CD14-positive monocyte (primary cell): ENCODE measurements at regions not wholly inside any gene's neighbourhood (a gene's known extent, or its start where the extent isn't known, plus 50 kb on each side); places are given as distances from the start of the nearest gene placed in this dataset.

ENCODE experiments used
- DNase-seq, 3 donors: peaks; one replicate each; pipeline ENCODE4 v3.0.0-alpha.2; 2011 to 2022
- H2AFZ ChIP-seq: 2 replicates; pipeline ENCODE4 v1.6.0; 2012; ENCODE audit warnings: mild to moderate bottlenecking, low read depth, low read length, inconsistent platforms; ENCODE audit not compliant: insufficient read depth, poor library complexity, severe bottlenecking
- H3K27ac ChIP-seq, 2 donors: 1 replicate in 1 of 2; 2 replicates in 1 of 2; pipeline ENCODE4 v1.5.1; 2012 to 2013; ENCODE audit warnings: low read length in 2 of 2, control low read depth in 1 of 2, inconsistent platforms in 1 of 2, low read depth in 1 of 2, mild to moderate bottlenecking in 1 of 2
- H3K27me3 ChIP-seq, 2 donors: one replicate each; pipeline versions ENCODE4 v1.6.0 to v1.6.1; 2011 to 2013; ENCODE audit warnings: low read length in 2 of 2; ENCODE audit not compliant: control insufficient read depth in 2 of 2, insufficient read depth in 2 of 2
- H3K36me3 ChIP-seq, 2 donors: replicated peaks in 1 of 2; 1 replicate in 1 of 2; 2 replicates in 1 of 2; pipeline versions ENCODE4 v1.5.1 to v1.6.1; 2012 to 2013; ENCODE audit warnings: low read length in 2 of 2, control low read depth in 1 of 2, inconsistent platforms in 1 of 2, mild to moderate bottlenecking in 1 of 2; ENCODE audit not compliant: insufficient read depth in 2 of 2, control insufficient read depth in 1 of 2
- H3K4me1 ChIP-seq, 2 donors: 1 replicate in 1 of 2; 2 replicates in 1 of 2; pipeline versions ENCODE4 v1.5.1 to v1.6.1; 2012 to 2013; ENCODE audit warnings: low read length in 2 of 2, control low read depth in 1 of 2, inconsistent platforms in 1 of 2, mild to moderate bottlenecking in 1 of 2, moderate library complexity in 1 of 2; ENCODE audit not compliant: insufficient read depth in 2 of 2, control insufficient read depth in 1 of 2
- H3K4me2 ChIP-seq: replicated peaks from 2 replicates; pipeline ENCODE3; 2012; ENCODE audit warnings: low read length, moderate library complexity, mild to moderate bottlenecking; ENCODE audit not compliant: poor library complexity, severe bottlenecking; ENCODE audit errors: extremely low read depth
- H3K4me3 ChIP-seq, 3 experiments: fragments of 200-600 bp in 1 of 3; sonication (generic) in 1 of 3; replicated peaks in 1 of 3; 1 replicate in 2 of 3; 2 replicates in 1 of 3; pipeline ENCODE4 v1.5.1; 2011 to 2013; ENCODE audit warnings: low read length in 3 of 3, mild to moderate bottlenecking in 3 of 3, control low read depth in 2 of 3, low read depth in 2 of 3, inconsistent platforms in 1 of 3, moderate library complexity in 1 of 3
- H3K79me2 ChIP-seq: 2 replicates; pipeline ENCODE4 v1.6.0; 2012; ENCODE audit warnings: mild to moderate bottlenecking, control low read depth, inconsistent platforms, low read length, moderate library complexity; ENCODE audit not compliant: insufficient read depth
- H3K9ac ChIP-seq: 2 replicates; pipeline ENCODE4 v1.6.0; 2017; ENCODE audit warnings: low read length, mild to moderate bottlenecking; ENCODE audit not compliant: insufficient read depth, poor library complexity, severe bottlenecking
- H3K9me3 ChIP-seq, 2 donors: replicated peaks in 1 of 2; 1 replicate in 1 of 2; 2 replicates in 1 of 2; pipeline versions ENCODE4 v1.5.1 to v1.6.1; 2012 to 2013; ENCODE audit warnings: low read length in 2 of 2, control low read depth in 1 of 2; ENCODE audit not compliant: control insufficient read depth in 1 of 2, insufficient read depth in 1 of 2
- H4K20me1 ChIP-seq: 2 replicates; pipeline ENCODE4 v1.6.0; 2012; ENCODE audit warnings: mild to moderate bottlenecking, low read length, control low read depth, moderate library complexity; ENCODE audit not compliant: insufficient read depth
- H3K27ac Mint-ChIP-seq, 7 donors: one replicate each; pipeline ENCODE4 v1.8.0; 2020; ENCODE audit warnings: mild to moderate bottlenecking in 7 of 7, mixed read lengths in 7 of 7, moderate library complexity in 6 of 7, inconsistent platforms in 2 of 7
- H3K27me3 Mint-ChIP-seq, 3 donors: one replicate each; pipeline ENCODE4 v1.8.0; 2021 to 2022; ENCODE audit warnings: low read depth in 3 of 3, mild to moderate bottlenecking in 3 of 3, mixed read lengths in 3 of 3, moderate library complexity in 3 of 3, inconsistent platforms in 1 of 3
- H3K36me3 Mint-ChIP-seq, 2 donors: one replicate each; pipeline ENCODE4 v1.8.0; 2020; ENCODE audit warnings: mixed read lengths in 2 of 2, inconsistent platforms in 1 of 2, mild to moderate bottlenecking in 1 of 2
- H3K4me1 Mint-ChIP-seq: one replicate; pipeline ENCODE4 v1.8.0; 2020; ENCODE audit warnings: mild to moderate bottlenecking, mixed read lengths
- H3K4me3 Mint-ChIP-seq, 2 donors: one replicate each; pipeline ENCODE4 v1.8.0; 2020; ENCODE audit warnings: mild to moderate bottlenecking in 2 of 2, mixed read lengths in 2 of 2, moderate library complexity in 1 of 2
- H3K9me3 Mint-ChIP-seq, 7 donors: one replicate each; pipeline ENCODE4 v1.8.0; 2020 to 2022; ENCODE audit warnings: mixed read lengths in 7 of 7, mild to moderate bottlenecking in 6 of 7, moderate library complexity in 6 of 7, inconsistent platforms in 2 of 7
- CTCF ChIP-seq: fragments of 200-600 bp; IDR thresholded peaks from one replicate; pipeline ENCODE4 v1.8.0; 2022; ENCODE audit warnings: antibody characterized with exemption, mild to moderate bottlenecking
- WGBS: methylation state at CpG from one replicate; pipeline ENCODE4 v1.1.5; 2013; ENCODE audit warnings: missing lambda C conversion rate; ENCODE audit not compliant: insufficient coverage; 5-methylcytosine and 5-hydroxymethylcytosine counted together
- intact Hi-C, 2 donors: fragments of 100-400 bp; cut with micrococcal nuclease; formaldehyde crosslinking; loops; one replicate each; pipeline versions ENCODE4 v1.15.0 to v1.15.1; 2023

GRCh38 chr10:2650328-2650727 lies 417.0 kb upstream of the PFKP start:
- H3K36me3 Mint-ChIP-seq = no peaks in the 10 kb centered on the region

GRCh38 chr10:2641028-2641427 lies 426.3 kb upstream of the PFKP start:
- peaks cover 0 to 4% of the 10 kb centered on the region in 2 donors for H3K9me3 ChIP-seq
- H3K27ac ChIP-seq = no peak overlapping the region
- Mint-ChIP-seq H3K4me1 (no peaks in the 10 kb centered on the region), H3K27ac (no peak overlapping the region), H3K27me3 (peaks cover 0 to 5% (median 4%) of the 10 kb centered on the region in 3 donors), H3K4me3 (no peak overlapping the region), H3K36me3 (no peaks in the 10 kb centered on the region), H3K9me3 (peaks cover 0 to 10% (median 5%) of the 10 kb centered on the region in 7 donors)
- H4K20me1 ChIP-seq = no peaks in the 10 kb centered on the region
- WGBS = 100% methylated on average over 1 of the region's 4 CpGs
- H3K4me3 ChIP-seq = no peak overlapping the region
- H3K36me3 ChIP-seq = no peaks in the 10 kb centered on the region
- H3K4me1 ChIP-seq = no peaks in the 10 kb centered on the region
- DNase-seq = no peak
- no peak overlapping the region for H2AFZ ChIP-seq
- TF ChIP-seq CTCF = no peak
- no peak overlapping the region for H3K4me2 ChIP-seq
- no peak overlapping the region for H3K9ac ChIP-seq
- intact Hi-C loops = no loop called here
- H3K79me2 ChIP-seq = no peaks in the 10 kb centered on the region
- no peaks in the 10 kb centered on the region for H3K27me3 ChIP-seq

More at GRCh38 chr10:2650328-2650727, 417.0 kb upstream of the PFKP start:
- no peaks in the 10 kb centered on the region for H3K79me2 ChIP-seq
- H3K27ac Mint-ChIP-seq = no peak overlapping the region
- no peaks in the 10 kb centered on the region for H3K27me3 ChIP-seq
- H3K9me3 ChIP-seq = peaks cover 5 to 7% of the 10 kb centered on the region in 2 donors
- no peaks in the 10 kb centered on the region for H3K36me3 ChIP-seq
- no peak overlapping the region for H3K4me2 ChIP-seq
- no peak for DNase-seq
- H3K4me1 Mint-ChIP-seq = no peaks in the 10 kb centered on the region
- H2AFZ ChIP-seq = no peak overlapping the region
- no peak overlapping the region for H3K9ac ChIP-seq
- H3K4me3 Mint-ChIP-seq = no peak overlapping the region
- H4K20me1 ChIP-seq = no peaks in the 10 kb centered on the region
- WGBS = 100% methylated on average over 1 of the region's 4 CpGs
- H3K4me3 ChIP-seq = no peak overlapping the region
- intact Hi-C loops = no loop called here
- H3K27me3 Mint-ChIP-seq = no peaks in the 10 kb centered on the region
- no peaks in the 10 kb centered on the region for H3K4me1 ChIP-seq
- no peak overlapping the region for H3K27ac ChIP-seq
- peaks cover 0 to 6% (median 0%) of the 10 kb centered on the region in 7 donors for H3K9me3 Mint-ChIP-seq
- no peak for TF ChIP-seq CTCF
